ENCODE measurements at regions not wholly inside any gene's neighbourhood (a gene's known extent, or its start where the extent isn't known, plus 50 kb on each side); places are given as distances from the start of the nearest gene placed in this dataset.

- no peak for DNase-seq
Measured at GRCh38 chr11:130749216-130749615, 167.1 kb downstream of the SNX19 start.

GRCh38 chr11:130760515-130761125, 155.7 kb downstream of the SNX19 start:
- no peak for DNase-seq

- DNase-seq: no peak
Measured at GRCh38 chr11:130761560-130762220, 154.6 kb downstream of the SNX19 start.

- no peak for DNase-seq
Measured at GRCh38 chr11:130762638-130763037, 153.6 kb downstream of the SNX19 start.

GRCh38 chr11:130763087-130763980, 152.9 kb downstream of the SNX19 start:
- DNase-seq: no peak

GRCh38 chr11:130765406-130765805, 150.9 kb downstream of the SNX19 start:
- no peak for DNase-seq

- no peak for DNase-seq
Measured at GRCh38 chr11:130765951-130766649, 150.2 kb downstream of the SNX19 start.

GRCh38 chr11:130766650-130767565, 149.4 kb downstream of the SNX19 start:
- no peak for DNase-seq

- DNase-seq: no peak
Measured at GRCh38 chr11:130769782-130770535, 146.3 kb downstream of the SNX19 start.

- DNase-seq: no peak
Measured at GRCh38 chr11:130771708-130772107, 144.6 kb downstream of the SNX19 start.

- no peak for DNase-seq
Measured at GRCh38 chr11:130772266-130773227, 143.7 kb downstream of the SNX19 start.

- DNase-seq: no peak
Measured at GRCh38 chr11:130773244-130773820, 142.9 kb downstream of the SNX19 start.

GRCh38 chr11:130774703-130775102, 141.6 kb downstream of the SNX19 start:
- no peak for DNase-seq

GRCh38 chr11:130775306-130776060, 140.8 kb downstream of the SNX19 start:
- no peak for DNase-seq

- DNase-seq: no peak
Measured at GRCh38 chr11:130776061-130776419, 140.2 kb downstream of the SNX19 start.

GRCh38 chr11:130778026-130778425, 138.3 kb downstream of the SNX19 start:
- no peak for DNase-seq

GRCh38 chr11:130778705-130779104, 137.6 kb downstream of the SNX19 start:
- no peak for DNase-seq

- no peak for DNase-seq
Measured at GRCh38 chr11:130779267-130779666, 137.0 kb downstream of the SNX19 start.

- DNase-seq: no peak
Measured at GRCh38 chr11:130779943-130780342, 136.3 kb downstream of the SNX19 start.
